GM18951 (cell line): ENCODE measurements at regions not wholly inside any gene's neighbourhood (a gene's known extent, or its start where the extent isn't known, plus 50 kb on each side); places are given as distances from the start of the nearest gene placed in this dataset.
"Not testable (repeated sequence)": the region's sequence is repeated elsewhere in the genome, so short reads cannot be mapped to it uniquely, and the experiment has no call there.

Source experiments
- POLR2A ChIP-seq: IDR thresholded peaks from 4 replicates; pipeline ENCODE4 v1.6.1; 2011; ENCODE audit warnings: mild to moderate bottlenecking; ENCODE audit not compliant: insufficient read length, insufficient read depth; ENCODE audit errors: extremely low read depth
- in situ Hi-C: fragments of 300-500 bp; cut with MboI; formaldehyde crosslinking; loops from one replicate; pipeline ENCODE4 v1.12.0; 2022; ENCODE audit warnings: low sequenced_read_pairs, mixed read lengths, inconsistent platforms; ENCODE audit not compliant: unreplicated experiment

GRCh38 chr20:22684072-22684762, 99.8 kb upstream of the FOXA2 start:
- TF ChIP-seq POLR2A = no peak
- in situ Hi-C loops = loop anchor here (10.0 kb wide), 1 partner anchor 349 kb away; no protein-coding TSS in a partner anchor

DNA sequence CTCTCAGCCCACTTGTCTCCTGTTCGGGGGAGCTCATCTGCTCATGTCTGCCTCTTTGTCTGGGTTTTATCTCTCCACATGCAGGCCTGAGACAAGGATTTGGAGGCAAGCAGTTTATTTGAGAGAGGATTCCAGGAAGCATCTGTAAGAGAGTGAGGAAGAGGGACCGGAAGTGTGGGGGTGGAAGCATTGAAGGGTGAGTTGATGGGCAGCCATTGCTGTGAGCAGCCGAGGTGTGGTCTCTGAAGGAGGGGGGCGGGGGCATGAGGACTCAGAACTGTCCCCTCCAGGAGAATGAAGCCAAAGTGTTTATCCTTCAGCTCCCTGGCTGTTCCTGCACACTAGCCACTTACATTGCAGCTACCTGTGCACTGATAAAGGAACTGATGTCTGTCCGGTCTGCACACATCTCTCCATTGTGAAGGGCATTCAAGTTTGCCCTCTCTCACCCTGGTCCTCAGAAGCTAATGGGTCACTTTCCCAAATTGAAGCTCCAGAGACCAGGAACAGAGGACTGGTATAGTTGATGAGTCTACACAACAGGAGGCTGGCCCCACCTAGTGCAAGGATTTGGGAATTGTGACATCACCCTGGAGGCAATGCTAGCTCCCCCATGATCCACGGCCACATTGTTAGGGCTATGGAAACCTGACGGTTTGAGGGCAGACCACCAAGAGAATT, 100.5 kb upstream of the FOXA2 start:
- in situ Hi-C loops = loop anchor here (10.0 kb wide), 1 partner anchor 350 kb away; no protein-coding TSS in a partner anchor
- TF ChIP-seq POLR2A = no peak

DNA sequence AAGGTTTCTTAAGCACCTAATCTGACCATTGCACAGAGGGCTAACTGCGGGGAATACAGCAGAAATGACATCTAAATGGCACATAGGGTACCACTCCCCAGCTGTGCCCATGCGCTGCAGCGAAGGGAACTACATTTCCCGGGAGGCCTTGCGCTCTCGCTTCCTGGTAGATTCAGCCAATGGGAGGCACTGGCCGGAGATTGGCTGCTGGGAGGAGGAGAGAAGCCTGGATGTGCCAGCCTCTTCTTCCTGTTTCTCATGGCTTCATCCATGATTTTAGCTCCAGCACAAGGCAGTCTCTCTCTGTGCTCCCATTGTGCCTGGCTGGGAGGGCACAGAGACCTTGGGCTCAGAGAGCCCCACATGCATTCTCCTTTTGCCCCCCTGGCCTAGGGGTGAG, 101.7 kb upstream of the FOXA2 start:
- no peak for TF ChIP-seq POLR2A
- in situ Hi-C loops = loop anchor here (10.0 kb wide), 1 partner anchor 351 kb away; no protein-coding TSS in a partner anchor

- no peak for TF ChIP-seq POLR2A
- in situ Hi-C loops = loop anchor here (10.0 kb wide), 1 partner anchor 353 kb away; no protein-coding TSS in a partner anchor
Measured at GRCh38 chr20:22687676-22688349, 103.4 kb upstream of the FOXA2 start.

DNA sequence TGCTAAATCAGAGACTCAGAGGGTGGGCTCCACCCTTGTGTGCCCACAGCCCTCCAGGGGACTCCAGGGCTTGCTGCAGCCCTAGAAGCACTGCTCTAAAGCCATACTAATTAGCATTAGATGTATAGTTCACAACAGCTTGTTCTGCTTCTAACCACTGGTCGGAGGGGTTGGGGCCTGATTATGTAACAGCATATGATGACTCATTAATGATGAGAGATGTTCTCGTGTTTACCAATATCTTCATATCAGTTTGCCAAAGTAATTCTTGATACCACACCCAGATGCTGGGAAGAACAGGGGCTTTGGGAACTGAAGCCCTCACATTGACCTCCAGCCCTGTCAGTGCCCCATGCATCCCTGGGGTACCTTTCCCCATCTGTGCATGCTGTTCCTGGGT, 104.1 kb upstream of the FOXA2 start:
- no peak for TF ChIP-seq POLR2A
- in situ Hi-C loops = loop anchor here (10.0 kb wide), 1 partner anchor 354 kb away; no protein-coding TSS in a partner anchor

- no peak for TF ChIP-seq POLR2A
- in situ Hi-C loops = loop anchor here (10.0 kb wide), 1 partner anchor 354 kb away; no protein-coding TSS in a partner anchor
Measured at GRCh38 chr20:22689266-22689665, 104.9 kb upstream of the FOXA2 start.

DNA sequence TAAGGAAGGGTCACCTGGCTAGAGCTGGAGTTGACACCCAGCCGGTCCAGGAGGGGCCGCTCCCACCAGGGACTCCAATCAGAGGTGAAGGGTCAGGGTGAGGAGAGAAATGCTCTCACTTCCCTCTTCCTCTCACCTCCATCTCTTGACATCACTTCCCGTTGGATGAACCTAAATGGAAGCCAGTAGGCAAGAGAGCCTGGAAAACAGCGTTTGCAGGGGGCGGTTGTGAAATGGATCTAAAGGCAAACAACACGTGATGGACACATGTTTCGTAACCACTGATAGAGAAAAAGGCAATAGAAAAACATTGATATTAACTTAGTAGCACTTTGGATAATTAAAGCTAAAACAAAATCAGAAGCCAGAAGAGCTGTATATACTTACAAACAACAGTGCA, 105.6 kb upstream of the FOXA2 start:
- TF ChIP-seq POLR2A = no peak
- in situ Hi-C loops = loop anchor here (10.0 kb wide), 1 partner anchor 355 kb away; no protein-coding TSS in a partner anchor

DNA sequence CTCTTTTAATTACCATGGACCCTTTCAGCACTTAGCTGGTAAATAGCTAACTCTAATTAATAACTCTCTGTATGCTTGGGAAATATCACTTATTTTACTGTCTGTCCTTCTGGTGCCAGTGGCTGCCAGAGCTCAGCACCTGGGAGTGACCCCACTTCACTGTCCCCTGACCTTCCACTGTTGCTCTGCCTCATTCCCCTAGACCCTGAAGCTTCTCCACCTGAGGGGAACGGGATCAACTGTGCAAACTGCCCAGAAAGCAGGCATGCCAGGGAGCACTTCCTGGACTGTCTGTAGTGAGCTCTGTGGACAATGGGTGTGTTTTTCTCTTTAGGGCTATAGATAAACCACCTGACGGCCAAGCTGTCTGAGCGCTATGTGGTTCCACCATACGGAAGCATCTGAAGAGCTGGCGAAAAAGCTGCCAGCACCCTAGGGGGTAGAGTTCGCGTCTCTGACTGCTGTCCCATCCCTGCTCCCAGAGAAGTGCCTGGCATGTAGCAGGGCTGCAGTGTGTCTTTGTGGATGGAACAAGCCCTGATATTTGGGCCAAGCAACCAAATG, 106.3 kb upstream of the FOXA2 start:
- in situ Hi-C loops = no loop called here
- no peak for TF ChIP-seq POLR2A

- no peak for TF ChIP-seq POLR2A
- in situ Hi-C loops = no loop called here
Measured at GRCh38 chr20:22691369-22692118, 107.2 kb upstream of the FOXA2 start.

DNA sequence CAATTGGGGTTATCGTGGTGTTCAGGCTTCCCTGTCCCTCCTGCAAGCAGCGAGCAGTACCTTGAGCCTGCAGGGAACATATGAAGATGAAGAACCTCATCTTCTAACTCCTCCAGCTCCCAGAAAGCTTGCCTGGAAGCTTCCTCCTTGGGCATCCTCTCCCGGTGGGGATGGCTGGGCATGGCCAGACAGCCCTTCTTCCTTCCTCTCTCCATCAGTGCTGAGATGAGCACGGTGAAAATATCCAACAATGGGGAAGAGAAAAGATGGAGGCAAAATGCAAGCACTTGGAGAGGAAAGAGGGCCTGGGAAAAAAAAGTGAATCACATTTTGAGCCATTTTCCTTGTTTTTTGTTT, 107.7 kb upstream of the FOXA2 start:
- in situ Hi-C loops = no loop called here
- no peak for TF ChIP-seq POLR2A

DNA sequence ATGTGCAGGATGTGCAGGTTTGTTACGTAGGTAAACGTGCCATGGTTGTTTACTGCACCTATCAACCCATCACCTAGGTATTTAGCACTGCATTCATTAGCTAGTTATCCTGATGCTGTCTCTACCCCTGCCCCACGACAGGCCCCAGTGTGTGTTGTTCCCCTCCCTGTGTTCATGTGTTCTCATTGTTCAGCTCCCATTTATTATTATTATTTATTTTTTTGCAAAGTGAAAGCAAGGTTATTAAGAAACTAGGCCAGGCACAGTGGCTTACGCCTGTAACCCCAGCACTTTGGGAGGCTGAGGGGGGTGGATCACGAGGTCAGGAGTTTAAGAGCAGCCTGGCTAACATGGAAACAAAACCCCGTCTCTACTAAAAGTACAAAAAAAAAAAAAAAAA, 108.2 kb upstream of the FOXA2 start:
- in situ Hi-C loops = not testable (repeated sequence)

DNA sequence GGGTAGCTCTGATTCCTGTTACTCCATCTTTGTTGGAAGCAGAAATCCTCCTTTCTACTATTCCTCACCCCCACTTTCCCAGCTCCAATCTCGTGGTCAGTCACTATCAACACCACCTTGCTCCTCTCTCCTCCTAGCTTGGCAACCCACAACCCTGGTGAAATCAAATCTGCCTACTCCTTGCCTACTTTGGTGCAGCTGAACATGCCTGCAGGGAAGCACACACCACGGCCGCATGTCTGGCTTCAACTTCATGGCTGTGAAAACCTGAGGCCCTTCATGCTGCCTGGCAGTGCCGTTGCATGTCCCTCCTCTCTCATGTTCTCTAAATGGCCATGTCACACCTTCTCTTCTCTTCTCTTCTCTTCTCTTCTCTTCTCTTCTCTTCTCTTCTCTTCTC, 112.4 kb upstream of the FOXA2 start:
- TF ChIP-seq POLR2A = no peak
- in situ Hi-C loops = no loop called here

- TF ChIP-seq POLR2A = no peak
- in situ Hi-C loops = no loop called here
Measured at GRCh38 chr20:22698259-22698842, 114.0 kb upstream of the FOXA2 start.

- no peak for TF ChIP-seq POLR2A
- in situ Hi-C loops = no loop called here
Measured at GRCh38 chr20:22699396-22699795, 115.0 kb upstream of the FOXA2 start.
